HG03575 (cell line): ENCODE measurements at regions not wholly inside any gene's neighbourhood (a gene's known extent, or its start where the extent isn't known, plus 50 kb on each side); places are given as distances from the start of the nearest gene placed in this dataset.

ENCODE experiments used
- ATAC-seq: cut with Tn5 transposase; IDR thresholded peaks from one replicate; pipeline ENCODE4 v1.9.1; 2021; ENCODE audit not compliant: unreplicated experiment, insufficient number of reproducible peaks, low FRiP score; ENCODE audit errors: extremely low read depth

- ATAC-seq = no peak
Observed at GRCh38 chr12:84357314-84357713, 555.3 kb downstream of the SLC6A15 start.

GRCh38 chr12:84356224-84356623, 556.4 kb downstream of the SLC6A15 start:
- ATAC-seq = no peak

GRCh38 chr12:84355561-84355960, 557.0 kb downstream of the SLC6A15 start:
- no peak for ATAC-seq

GRCh38 chr12:84348582-84348981, 564.0 kb downstream of the SLC6A15 start:
- ATAC-seq = no peak

DNA sequence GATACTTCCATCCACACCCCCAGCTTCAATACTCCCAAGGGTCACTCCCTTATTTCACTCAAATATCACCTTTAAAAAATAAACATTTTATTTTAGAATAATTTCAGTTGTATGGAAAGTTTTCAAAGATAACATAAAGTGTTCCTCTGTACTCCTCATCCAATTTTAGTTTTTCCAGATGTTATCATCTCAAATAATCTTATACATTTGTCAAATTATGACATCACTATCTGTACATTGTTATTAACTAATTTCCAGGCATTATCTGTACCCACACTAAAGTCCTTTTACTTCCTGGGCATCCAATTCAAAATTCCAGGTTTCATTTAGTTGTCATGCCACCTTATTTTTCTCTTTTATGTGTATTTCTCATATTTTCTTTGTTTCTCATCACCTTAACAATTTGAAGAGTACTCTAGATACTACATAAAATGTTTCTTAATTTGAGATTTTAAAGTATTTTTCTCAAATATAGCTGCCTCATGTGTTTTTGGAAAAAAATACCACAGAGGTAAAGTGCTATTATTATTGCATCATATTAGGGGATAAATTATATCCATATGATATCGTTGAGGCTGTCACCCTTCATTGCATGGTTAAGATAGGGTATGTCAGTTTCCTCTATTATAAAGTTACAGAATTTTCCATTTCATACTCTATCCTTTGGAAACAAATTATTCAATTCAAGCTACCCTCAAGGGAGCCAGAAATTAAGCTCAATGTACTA, 571.0 kb downstream of the SLC6A15 start:
- ATAC-seq = no peak

DNA sequence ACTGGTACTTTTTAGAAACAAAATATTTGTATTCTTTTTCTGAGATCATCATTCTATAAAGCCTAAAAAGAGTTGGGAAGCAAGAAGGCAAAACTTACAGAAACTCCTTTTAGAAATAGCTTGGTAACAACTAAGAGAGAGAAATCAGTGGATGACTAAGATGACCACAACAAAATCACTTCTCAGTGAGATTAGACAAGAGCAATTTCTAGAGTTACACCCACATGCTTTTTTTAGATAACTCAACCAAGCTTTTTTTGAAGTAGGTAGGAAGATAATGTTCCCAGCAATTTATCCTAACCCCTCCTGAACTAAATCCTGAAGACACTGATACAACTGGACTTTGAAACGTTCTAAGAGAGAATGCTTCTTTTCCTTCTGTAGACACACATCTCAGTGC, 576.4 kb downstream of the SLC6A15 start:
- ATAC-seq = no peak

GRCh38 chr12:84329938-84330337, 582.7 kb downstream of the SLC6A15 start:
- no peak for ATAC-seq

DNA sequence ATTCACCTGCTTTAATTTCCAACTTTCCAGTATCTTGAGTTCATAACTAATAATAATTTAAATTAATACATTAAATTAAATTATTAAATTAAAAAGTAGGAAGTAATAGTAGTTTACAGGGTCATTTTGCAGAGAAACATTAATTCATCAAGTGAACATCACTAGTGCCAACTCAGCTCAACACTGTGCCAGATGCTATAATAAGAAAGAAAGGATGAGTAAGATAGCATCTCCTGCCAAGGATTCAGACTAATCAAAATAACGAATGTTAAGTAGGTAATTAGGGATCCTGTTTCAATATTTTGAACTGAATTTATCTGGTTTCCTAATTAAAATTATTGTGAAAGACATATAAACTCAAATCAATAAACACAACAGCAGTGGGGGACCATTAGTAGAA, 596.7 kb downstream of the SLC6A15 start:
- no peak for ATAC-seq

GRCh38 chr12:84313323-84313675, 599.3 kb downstream of the SLC6A15 start:
- ATAC-seq = no peak

DNA sequence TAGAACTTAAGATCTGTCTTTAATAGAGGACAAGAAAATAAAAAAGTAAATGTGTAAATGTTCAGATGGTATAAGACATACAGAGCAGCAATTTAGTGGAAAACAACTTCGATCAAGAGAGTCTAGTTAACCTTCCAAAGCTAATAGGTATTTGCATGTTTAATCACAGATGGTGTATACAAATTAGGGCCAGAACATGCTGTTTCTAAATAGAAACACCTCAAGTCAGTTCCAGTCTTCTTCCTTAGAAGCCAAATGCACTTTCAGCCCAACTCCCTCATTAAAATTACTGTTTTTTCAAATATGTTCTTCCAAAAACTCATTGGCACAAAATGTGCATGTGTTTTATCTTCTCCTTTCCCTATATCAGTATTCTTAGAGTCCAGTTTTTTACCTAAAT, 604.4 kb downstream of the SLC6A15 start:
- ATAC-seq = no peak

DNA sequence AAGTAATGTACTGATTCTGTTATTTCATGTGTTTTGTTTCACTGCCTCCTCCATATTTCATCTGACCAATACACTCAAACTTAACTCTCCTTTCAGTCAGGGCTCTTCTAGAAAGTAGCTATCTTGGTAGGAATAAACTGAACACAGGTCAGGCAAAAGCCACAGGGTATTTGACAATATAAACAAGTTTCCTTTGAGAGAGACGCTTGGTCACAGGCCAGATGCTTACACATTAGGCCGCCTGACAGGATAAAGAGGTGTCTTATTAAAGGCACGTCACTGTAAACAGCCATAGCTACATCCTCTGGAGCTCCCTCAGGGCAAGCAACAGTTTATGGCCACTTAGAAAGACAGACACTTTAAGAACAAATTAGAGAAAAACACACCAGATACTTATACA, 607.5 kb downstream of the SLC6A15 start:
- no peak for ATAC-seq

- no peak for ATAC-seq
Observed at GRCh38 chr12:84294246-84294645, 618.4 kb downstream of the SLC6A15 start.

DNA sequence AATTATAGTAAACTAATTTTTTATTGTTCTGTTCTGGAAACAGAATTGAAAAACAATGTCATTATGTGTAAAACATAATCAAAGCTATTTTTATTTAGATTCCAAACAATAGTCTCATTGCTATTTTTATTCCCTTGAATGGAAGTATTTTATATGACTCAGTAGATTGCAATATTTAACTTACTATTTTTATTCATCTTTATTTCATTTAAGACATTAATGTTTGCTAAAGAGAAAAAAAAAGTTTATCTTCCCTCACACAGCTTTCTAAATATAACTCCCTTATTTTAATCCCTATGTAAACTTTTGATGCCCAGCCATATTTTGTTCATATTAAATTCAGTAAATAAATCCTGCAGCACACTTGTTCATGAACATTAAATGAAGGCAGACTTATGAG, 622.4 kb downstream of the SLC6A15 start:
- ATAC-seq = no peak

GRCh38 chr12:84277986-84278385, 634.6 kb downstream of the SLC6A15 start:
- no peak for ATAC-seq

DNA sequence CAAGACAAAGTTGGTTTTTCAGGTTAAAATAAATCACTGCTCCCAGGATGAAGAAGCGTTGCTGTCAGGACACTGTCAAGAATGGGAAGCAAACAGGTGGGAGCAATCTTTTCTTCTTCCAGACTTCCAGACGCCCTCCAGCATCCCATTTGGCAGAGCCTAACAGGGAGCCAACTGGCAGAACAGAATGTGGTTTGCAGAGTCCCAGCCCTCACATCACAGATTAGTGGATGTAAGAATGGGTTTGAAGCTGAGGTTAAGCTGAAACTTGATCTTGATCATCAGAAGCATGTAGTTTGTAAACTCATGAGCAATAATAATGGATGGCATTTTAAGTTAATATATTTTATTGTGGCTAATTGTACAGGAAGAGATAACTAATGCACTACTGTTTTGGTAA, 636.4 kb downstream of the SLC6A15 start:
- no peak for ATAC-seq

DNA sequence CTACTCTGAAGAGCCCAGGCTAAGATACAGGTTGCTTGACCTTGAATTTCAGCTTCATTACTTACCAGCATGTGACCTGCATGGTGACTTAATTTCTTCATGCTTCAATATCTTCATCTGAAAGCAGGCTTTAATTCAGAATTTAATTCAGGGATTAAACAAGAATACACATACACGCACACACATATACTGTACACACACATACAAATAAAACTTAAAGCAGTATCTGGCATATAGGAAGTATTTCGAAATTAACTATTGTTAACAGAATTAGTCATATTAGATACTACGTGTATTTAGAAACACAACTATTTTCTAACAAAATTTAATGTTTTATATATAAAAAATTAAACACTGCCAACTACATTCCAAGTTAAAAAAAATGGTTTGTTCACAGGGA, 640.3 kb downstream of the SLC6A15 start:
- no peak for ATAC-seq

GRCh38 chr12:84270470-84271140, 642.0 kb downstream of the SLC6A15 start:
- no peak for ATAC-seq

- ATAC-seq = no peak
Observed at GRCh38 chr12:84247931-84248330, 664.7 kb downstream of the SLC6A15 start.

- no peak for ATAC-seq
Observed at GRCh38 chr12:84243686-84244085, 668.9 kb downstream of the SLC6A15 start.

DNA sequence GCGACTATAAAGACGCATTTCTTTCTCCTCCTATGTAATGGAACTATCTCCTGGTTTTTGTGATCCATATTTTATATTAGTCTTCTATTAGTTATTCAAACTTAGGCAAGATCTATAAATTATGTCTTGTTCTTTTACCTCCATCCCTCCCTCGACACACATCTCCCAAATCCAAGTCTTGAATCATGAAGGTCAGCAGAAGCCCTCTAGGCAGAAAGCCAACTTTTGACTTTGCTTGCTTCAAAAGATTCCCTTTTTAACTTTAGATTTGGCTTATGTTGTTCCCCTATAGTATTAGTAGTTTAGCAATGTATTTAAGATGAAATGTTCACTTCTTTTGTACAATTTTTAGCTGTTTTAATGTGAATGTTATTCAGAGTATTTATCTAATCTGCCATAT, 689.8 kb downstream of the SLC6A15 start:
- ATAC-seq = no peak

GRCh38 chr12:84218406-84218805, 694.2 kb downstream of the SLC6A15 start:
- ATAC-seq = no peak
